ENCODE measurements at regions not wholly inside any gene's neighbourhood (a gene's known extent, or its start where the extent isn't known, plus 50 kb on each side); places are given as distances from the start of the nearest gene placed in this dataset.

DNA sequence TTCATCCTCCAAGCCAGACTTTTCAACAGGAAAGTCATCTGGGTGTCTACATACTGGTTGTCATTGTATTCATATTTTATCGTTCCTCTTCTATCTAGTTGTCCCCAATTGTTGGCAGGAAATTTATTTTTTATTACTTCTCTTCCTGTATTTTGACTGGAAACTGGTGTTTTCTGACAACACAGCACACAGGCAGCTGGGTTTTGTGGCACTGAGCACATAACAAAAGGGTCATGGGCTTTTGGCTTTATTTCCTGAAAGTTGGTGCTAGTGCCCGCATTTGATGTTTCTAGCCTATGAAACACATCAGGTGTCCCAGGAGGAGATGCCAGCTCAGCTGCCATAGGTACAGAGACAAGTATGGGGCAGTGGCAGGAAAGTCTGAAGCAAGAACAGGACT is 126.4 kb downstream of the TMEM17 start:
- BruUV-seq (replicated peaks) = no TSS peak
- no peak for DNase-seq (ENCODE audit: unreplicated experiment)
- TF ChIP-seq, protein P1, sequence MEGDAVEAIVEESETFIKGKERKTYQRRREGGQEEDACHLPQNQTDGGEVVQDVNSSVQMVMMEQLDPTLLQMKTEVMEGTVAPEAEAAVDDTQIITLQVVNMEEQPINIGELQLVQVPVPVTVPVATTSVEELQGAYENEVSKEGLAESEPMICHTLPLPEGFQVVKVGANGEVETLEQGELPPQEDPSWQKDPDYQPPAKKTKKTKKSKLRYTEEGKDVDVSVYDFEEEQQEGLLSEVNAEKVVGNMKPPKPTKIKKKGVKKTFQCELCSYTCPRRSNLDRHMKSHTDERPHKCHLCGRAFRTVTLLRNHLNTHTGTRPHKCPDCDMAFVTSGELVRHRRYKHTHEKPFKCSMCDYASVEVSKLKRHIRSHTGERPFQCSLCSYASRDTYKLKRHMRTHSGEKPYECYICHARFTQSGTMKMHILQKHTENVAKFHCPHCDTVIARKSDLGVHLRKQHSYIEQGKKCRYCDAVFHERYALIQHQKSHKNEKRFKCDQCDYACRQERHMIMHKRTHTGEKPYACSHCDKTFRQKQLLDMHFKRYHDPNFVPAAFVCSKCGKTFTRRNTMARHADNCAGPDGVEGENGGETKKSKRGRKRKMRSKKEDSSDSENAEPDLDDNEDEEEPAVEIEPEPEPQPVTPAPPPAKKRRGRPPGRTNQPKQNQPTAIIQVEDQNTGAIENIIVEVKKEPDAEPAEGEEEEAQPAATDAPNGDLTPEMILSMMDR (IDR thresholded peaks at IDR 0.05; ENCODE audit: unreplicated experiment) = no peak
- intact Hi-C loops (cut with micrococcal nuclease) = no loop called here
- Mint-ChIP-seq H3K9me3 (ENCODE audit: unreplicated experiment) (peaks cover 2% of the 10 kb centered on the region), H3K27ac (ENCODE audit: low read depth, unreplicated experiment) (no peak overlapping the region), H3K4me1 (ENCODE audit: insufficient read depth, unreplicated experiment) (no peaks in the 10 kb centered on the region), H3K4me3 (ENCODE audit: unreplicated experiment) (no peak overlapping the region), H3K27me3 (ENCODE audit: insufficient read depth, unreplicated experiment) (no peaks in the 10 kb centered on the region), H3K36me3 (ENCODE audit: insufficient read depth, unreplicated experiment) (peaks cover 5% of the 10 kb centered on the region)
- POLR2A ChIA-PET = no interaction called here
- CTCF ChIA-PET = no interaction called here

DNA sequence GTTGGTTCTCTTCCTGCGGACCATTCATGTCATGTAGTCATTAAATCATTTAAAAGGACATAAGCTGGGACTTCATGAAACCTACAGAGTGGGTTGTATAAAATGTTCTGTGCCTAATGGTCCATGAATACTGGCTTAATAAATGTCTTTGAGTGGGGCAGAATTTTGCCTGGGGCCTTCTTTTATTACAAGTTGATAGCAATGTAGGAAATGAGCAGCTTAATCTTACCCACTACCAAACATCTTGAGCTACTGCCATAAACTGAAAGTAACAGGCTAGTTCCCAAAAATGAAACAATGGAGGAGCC is 130.9 kb downstream of the TMEM17 start:
- H3K4me3 Mint-ChIP-seq (ENCODE audit: unreplicated experiment) = no peak overlapping the region
- DNase-seq (ENCODE audit: unreplicated experiment) = no peak
- H3K4me1 Mint-ChIP-seq (ENCODE audit: insufficient read depth, unreplicated experiment) = no peaks in the 10 kb centered on the region
- intact Hi-C loops (cut with micrococcal nuclease) = no loop called here
- H3K27ac Mint-ChIP-seq (ENCODE audit: low read depth, unreplicated experiment) = no peak overlapping the region
- peaks cover 10% of the 10 kb centered on the region for H3K9me3 Mint-ChIP-seq (ENCODE audit: unreplicated experiment)
- no TSS peak for BruUV-seq (replicated peaks)
- peaks cover 9% of the 10 kb centered on the region for H3K36me3 Mint-ChIP-seq (ENCODE audit: insufficient read depth, unreplicated experiment)
- POLR2A ChIA-PET = no interaction called here
- TF ChIP-seq, protein P1 (IDR thresholded peaks at IDR 0.05; ENCODE audit: unreplicated experiment) = no peak
- CTCF ChIA-PET = interaction anchor here (1.3 kb wide), 1 partner anchor 35 kb away, joined by 3 read pairs; no protein-coding TSS in a partner anchor
- H3K27me3 Mint-ChIP-seq (ENCODE audit: insufficient read depth, unreplicated experiment) = no peaks in the 10 kb centered on the region

DNA sequence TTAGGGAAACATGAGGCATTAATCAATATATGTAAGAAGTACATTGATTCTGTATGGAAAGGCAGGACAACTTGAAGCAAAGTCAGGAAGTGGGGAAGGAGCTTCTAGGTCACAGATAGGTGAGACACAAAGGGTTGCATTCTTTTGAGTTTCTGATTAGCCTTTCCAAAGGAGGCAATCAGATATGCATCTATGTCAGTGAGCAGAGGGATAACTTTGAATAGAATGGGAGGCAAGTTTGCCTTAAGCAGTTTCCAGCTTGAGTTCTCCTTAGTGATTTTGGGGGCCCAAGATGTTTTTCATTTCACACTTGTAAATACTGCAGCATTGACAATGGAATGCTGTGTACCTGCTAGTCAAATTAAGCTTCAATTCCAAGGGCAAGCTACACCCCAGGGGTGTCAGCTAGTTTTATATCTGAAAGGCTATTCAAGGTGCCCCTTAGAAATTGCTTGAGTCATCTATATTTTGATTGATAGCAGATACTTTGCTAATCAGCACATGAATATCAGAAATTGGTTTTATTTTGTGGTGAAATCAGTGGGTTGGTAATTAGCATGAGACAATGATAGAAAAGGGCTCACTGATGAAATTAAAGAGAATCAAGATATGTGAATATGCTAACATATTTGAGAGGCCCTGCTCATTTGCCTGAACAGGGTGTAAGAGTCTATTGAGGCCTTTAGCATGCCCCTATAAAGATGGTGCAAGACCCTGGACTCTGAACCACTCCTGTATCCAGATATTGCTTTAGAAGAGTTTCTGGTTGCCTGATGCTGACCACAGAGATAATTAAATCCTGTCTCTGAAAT is 131.5 kb downstream of the TMEM17 start:
- intact Hi-C loops (cut with micrococcal nuclease) = no loop called here
- CTCF ChIA-PET = interaction anchor here (0.6 to 1.3 kb wide), 2 partner anchors 15 to 36 kb away, joined by 3 to 4 read pairs; no protein-coding TSS in a partner anchor
- Mint-ChIP-seq H3K36me3 (ENCODE audit: insufficient read depth, unreplicated experiment) (peaks cover 9% of the 10 kb centered on the region), H3K27me3 (ENCODE audit: insufficient read depth, unreplicated experiment) (no peaks in the 10 kb centered on the region), H3K27ac (ENCODE audit: low read depth, unreplicated experiment) (no peak overlapping the region), H3K9me3 (ENCODE audit: unreplicated experiment) (peaks cover 10% of the 10 kb centered on the region), H3K4me1 (ENCODE audit: insufficient read depth, unreplicated experiment) (no peaks in the 10 kb centered on the region), H3K4me3 (ENCODE audit: unreplicated experiment) (no peak overlapping the region)
- no peak for DNase-seq (ENCODE audit: unreplicated experiment)
- BruUV-seq (replicated peaks) = no TSS peak
- POLR2A ChIA-PET = interaction anchor here (0.7 kb wide), 1 partner anchor 8 kb away, joined by 3 read pairs; no protein-coding TSS in a partner anchor
- TF ChIP-seq, protein P1 (IDR thresholded peaks at IDR 0.05; ENCODE audit: unreplicated experiment) = no peak

DNA sequence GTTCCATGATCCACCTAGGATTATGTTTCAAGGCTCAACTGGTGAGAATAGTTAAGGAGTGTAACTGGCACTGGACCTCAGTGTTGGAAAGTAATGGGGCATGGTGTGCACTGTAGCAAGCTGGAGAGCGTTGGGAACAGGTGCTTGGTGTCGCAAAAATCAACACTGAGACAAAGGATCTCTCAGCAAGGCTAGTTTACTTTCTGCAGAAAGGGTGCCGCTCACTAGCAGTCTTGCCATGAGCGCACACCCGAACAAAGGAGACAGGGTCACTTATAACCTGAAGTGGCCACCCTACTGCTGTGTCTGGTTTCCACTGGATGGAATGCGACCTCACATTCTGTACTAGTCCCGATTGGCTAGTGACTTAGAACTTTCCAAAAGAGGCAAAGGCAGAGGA is 133.2 kb downstream of the TMEM17 start:
- H3K4me3 Mint-ChIP-seq (ENCODE audit: unreplicated experiment) = no peak overlapping the region
- no TSS peak for BruUV-seq (replicated peaks)
- no peak overlapping the region for H3K27ac Mint-ChIP-seq (ENCODE audit: low read depth, unreplicated experiment)
- DNase-seq (ENCODE audit: unreplicated experiment) = no peak
- intact Hi-C loops (cut with micrococcal nuclease) = no loop called here
- H3K9me3 Mint-ChIP-seq (ENCODE audit: unreplicated experiment) = peaks cover 10% of the 10 kb centered on the region
- TF ChIP-seq, protein P1 (IDR thresholded peaks at IDR 0.05; ENCODE audit: unreplicated experiment) = no peak
- ChIA-PET POLR2A (no interaction called here), CTCF (no interaction called here)
- no peaks in the 10 kb centered on the region for H3K4me1 Mint-ChIP-seq (ENCODE audit: insufficient read depth, unreplicated experiment)
- peaks cover 8% of the 10 kb centered on the region for H3K36me3 Mint-ChIP-seq (ENCODE audit: insufficient read depth, unreplicated experiment)
- H3K27me3 Mint-ChIP-seq (ENCODE audit: insufficient read depth, unreplicated experiment) = no peaks in the 10 kb centered on the region

Data from MCF 10A (cell line).